Adrenal gland (tissue), 9 donors: ENCODE measurements at regions not wholly inside any gene's neighbourhood (a gene's known extent, or its start where the extent isn't known, plus 50 kb on each side); places are given as distances from the start of the nearest gene placed in this dataset.

Source experiments
- DNase-seq, 7 donors: peaks; one replicate each; pipeline ENCODE4 v3.0.0-alpha.2; 2019 to 2020
- H3K27ac ChIP-seq, 5 donors: fragments of 200-600 bp; sonication (generic) in 4 of 5; 1 replicate in 3 of 5; 2 replicates in 2 of 5; pipeline versions ENCODE4 v1.5.1 to v1.8.0; 2016 to 2020; ENCODE audit warnings: mild to moderate bottlenecking in 1 of 5
- H3K27me3 ChIP-seq: fragments of 200-600 bp; 2 replicates; pipeline ENCODE4 v1.8.0; 2021
- H3K36me3 ChIP-seq, 2 donors: fragments of 200-600 bp; replicated peaks in 1 of 2; 1 replicate in 1 of 2; 2 replicates in 1 of 2; pipeline versions ENCODE4 v1.5.1 to v1.8.0; 2018 to 2022
- H3K4me1 ChIP-seq, 2 donors: fragments of 200-600 bp; replicated peaks in 1 of 2; 1 replicate in 1 of 2; 2 replicates in 1 of 2; pipeline versions ENCODE4 v1.5.1 to v1.8.0; 2018 to 2021
- H3K4me3 ChIP-seq, 4 donors: fragments of 200-600 bp; sonication (generic) in 3 of 4; one replicate each; pipeline ENCODE4 v1.5.1; 2016 to 2018
- H3K9me3 ChIP-seq, 3 donors: fragments of 200-600 bp; sonication (generic) in 1 of 3; replicated peaks in 1 of 3; 1 replicate in 2 of 3; 2 replicates in 1 of 3; pipeline versions ENCODE4 v1.5.1 to v1.8.0; 2016 to 2021
- CTCF ChIP-seq, 6 experiments: fragments of 450-650 bp in 4 of 6; fragments of 200-600 bp in 2 of 6; sonication (generic) in 1 of 6; IDR thresholded peaks; 1 replicate in 5 of 6; 2 replicates in 1 of 6; pipeline versions ENCODE4 v1.5.1 to v1.8.0; 2016 to 2021; ENCODE audit warnings: antibody characterized with exemption in 6 of 6, mild to moderate bottlenecking in 2 of 6, moderate library complexity in 1 of 6
- POLR2A ChIP-seq, 2 donors: fragments of 450-650 bp; IDR thresholded peaks; one replicate each; pipeline ENCODE4 v1.6.1; 2017; ENCODE audit warnings: antibody characterized with exemption in 2 of 2, mild to moderate bottlenecking in 2 of 2, moderate library complexity in 1 of 2
- WGBS, 4 donors: extraction: QIAGEN DNeasy Blood & Tissue Kit in 2 of 4; methylation state at CpG; one replicate each; pipeline versions ENCODE4 v1.1.5 to v1.1.7; 2013 to 2017; 5-methylcytosine and 5-hydroxymethylcytosine counted together
- intact Hi-C, 2 donors: fragments of 100-400 bp; cut with DNase I; formaldehyde crosslinking; loops; one replicate each; pipeline versions ENCODE4 v1.14.1 to v1.15.0; 2022 to 2023
- donor health status: healthy with polysubstance abuse.
- donor health status: Bipolar disorder and iron deficiency.
- donor health status: DM: yes; HTN: yes; CAD: no.
- donor health status: DM: no; HTN: no; CAD: no.
- donor health status: DM: no; HTN: no; CAD: no.

GRCh38 chr1:29653886-29654450 lies 417.6 kb downstream of the PTPRU start:
- no peaks in the 10 kb centered on the region for H3K27me3 ChIP-seq
- H3K36me3 ChIP-seq = no peaks in the 10 kb centered on the region
- H3K4me3 ChIP-seq = no peak overlapping the region
- intact Hi-C loops = no loop called here
- H3K27ac ChIP-seq = no peak overlapping the region
- TF ChIP-seq POLR2A (IDR thresholded peaks at IDR 0.05) = no peak
- no peak for TF ChIP-seq CTCF (IDR thresholded peaks at IDR 0.05)
- no peaks in the 10 kb centered on the region for H3K9me3 ChIP-seq
- no peaks in the 10 kb centered on the region for H3K4me1 ChIP-seq
- WGBS, 4 donors = 78 to 87% (median 85%) methylated on average over 3 of the region's 3 CpGs
- peak in 1 of 7 donors; percentile 15 for DNase-seq

- H3K4me1 ChIP-seq = no peaks in the 10 kb centered on the region
- WGBS, 4 donors = 51 to 77% (median 62%) methylated on average over 3 to 5 of the region's 5 CpGs
- no peak for TF ChIP-seq CTCF (IDR thresholded peaks at IDR 0.05)
- no peak for TF ChIP-seq POLR2A (IDR thresholded peaks at IDR 0.05)
- H3K36me3 ChIP-seq = no peaks in the 10 kb centered on the region
- no peaks in the 10 kb centered on the region for H3K27me3 ChIP-seq
- no peak overlapping the region for H3K4me3 ChIP-seq
- H3K9me3 ChIP-seq = no peaks in the 10 kb centered on the region
- intact Hi-C loops = no loop called here
- peak in 2 of 7 donors; percentile 5 to 6 for DNase-seq
- no peak overlapping the region for H3K27ac ChIP-seq
These were observed 416.9 kb downstream of the PTPRU start for GRCh38 chr1:29653034-29653810.

GRCh38 chr1:29651684-29652665 lies 415.7 kb downstream of the PTPRU start:
- 72 to 82% (median 75%) methylated on average over 15 to 17 of the region's 17 CpGs for WGBS, 4 donors
- no peak overlapping the region for H3K4me3 ChIP-seq
- no peak for TF ChIP-seq POLR2A (IDR thresholded peaks at IDR 0.05)
- no peak for TF ChIP-seq CTCF (IDR thresholded peaks at IDR 0.05)
- no peaks in the 10 kb centered on the region for H3K27me3 ChIP-seq
- no peak overlapping the region for H3K27ac ChIP-seq
- H3K36me3 ChIP-seq = no peaks in the 10 kb centered on the region
- DNase-seq = peak in 1 of 7 donors; percentile 25
- no peaks in the 10 kb centered on the region for H3K4me1 ChIP-seq
- intact Hi-C loops = no loop called here
- no peaks in the 10 kb centered on the region for H3K9me3 ChIP-seq

- no peaks in the 10 kb centered on the region for H3K36me3 ChIP-seq
These were observed 414.9 kb downstream of the PTPRU start for GRCh38 chr1:29651246-29651645.

More at GRCh38 chr1:29651246-29651645, 414.9 kb downstream of the PTPRU start:
- no peaks in the 10 kb centered on the region for H3K27me3 ChIP-seq
- H3K9me3 ChIP-seq = no peaks in the 10 kb centered on the region
- H3K4me1 ChIP-seq = no peaks in the 10 kb centered on the region
- no peak overlapping the region for H3K4me3 ChIP-seq
- TF ChIP-seq POLR2A (IDR thresholded peaks at IDR 0.05) (no peak), CTCF (IDR thresholded peaks at IDR 0.05) (no peak)
- no peak overlapping the region for H3K27ac ChIP-seq
- no peak for DNase-seq
- intact Hi-C loops = no loop called here
